ENCODE measurements at regions not wholly inside any gene's neighbourhood (a gene's known extent, or its start where the extent isn't known, plus 50 kb on each side); places are given as distances from the start of the nearest gene placed in this dataset.

DNA sequence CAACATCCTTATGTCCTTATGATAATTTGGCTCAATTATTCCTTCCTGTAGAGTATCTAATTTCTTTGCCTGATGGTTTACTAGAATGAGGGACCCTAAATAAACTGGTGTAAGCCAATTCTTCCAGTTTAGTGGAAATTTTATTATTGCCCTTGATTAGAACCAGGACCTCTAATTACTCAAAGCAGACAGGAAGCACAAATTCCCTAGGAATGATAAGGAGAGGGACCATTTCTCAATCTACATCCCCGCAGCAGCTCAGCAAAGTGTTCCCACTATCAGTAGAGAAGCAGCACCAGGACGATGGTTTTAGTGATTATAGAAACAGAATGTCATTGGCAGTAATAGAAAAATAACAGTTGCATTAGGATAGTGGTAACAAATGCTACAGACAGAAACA is 97.1 kb downstream of the PLPPR4 start:
- no peak for TF ChIP-seq FOXJ3 (CRISPR knock-in tag; IDR thresholded peaks at IDR 0.05; ENCODE audit: borderline replicate concordance)
- TF ChIP-seq, protein P1, sequence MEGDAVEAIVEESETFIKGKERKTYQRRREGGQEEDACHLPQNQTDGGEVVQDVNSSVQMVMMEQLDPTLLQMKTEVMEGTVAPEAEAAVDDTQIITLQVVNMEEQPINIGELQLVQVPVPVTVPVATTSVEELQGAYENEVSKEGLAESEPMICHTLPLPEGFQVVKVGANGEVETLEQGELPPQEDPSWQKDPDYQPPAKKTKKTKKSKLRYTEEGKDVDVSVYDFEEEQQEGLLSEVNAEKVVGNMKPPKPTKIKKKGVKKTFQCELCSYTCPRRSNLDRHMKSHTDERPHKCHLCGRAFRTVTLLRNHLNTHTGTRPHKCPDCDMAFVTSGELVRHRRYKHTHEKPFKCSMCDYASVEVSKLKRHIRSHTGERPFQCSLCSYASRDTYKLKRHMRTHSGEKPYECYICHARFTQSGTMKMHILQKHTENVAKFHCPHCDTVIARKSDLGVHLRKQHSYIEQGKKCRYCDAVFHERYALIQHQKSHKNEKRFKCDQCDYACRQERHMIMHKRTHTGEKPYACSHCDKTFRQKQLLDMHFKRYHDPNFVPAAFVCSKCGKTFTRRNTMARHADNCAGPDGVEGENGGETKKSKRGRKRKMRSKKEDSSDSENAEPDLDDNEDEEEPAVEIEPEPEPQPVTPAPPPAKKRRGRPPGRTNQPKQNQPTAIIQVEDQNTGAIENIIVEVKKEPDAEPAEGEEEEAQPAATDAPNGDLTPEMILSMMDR (IDR thresholded peaks at IDR 0.05), result no peak
- TF ChIP-seq ATF2 (CRISPR knock-in tag; IDR thresholded peaks at IDR 0.05; ENCODE audit: borderline replicate concordance, low read depth), result no peak
- TF ChIP-seq USF2 (CRISPR knock-in tag; IDR thresholded peaks at IDR 0.05), result no peak
- TF ChIP-seq ZBTB21 (CRISPR knock-in tag; IDR thresholded peaks at IDR 0.05; ENCODE audit: borderline replicate concordance), result no peak
- no peak for TF ChIP-seq CBFB (CRISPR knock-in tag; IDR thresholded peaks at IDR 0.05; ENCODE audit: low read depth)
- TF ChIP-seq, protein P2, sequence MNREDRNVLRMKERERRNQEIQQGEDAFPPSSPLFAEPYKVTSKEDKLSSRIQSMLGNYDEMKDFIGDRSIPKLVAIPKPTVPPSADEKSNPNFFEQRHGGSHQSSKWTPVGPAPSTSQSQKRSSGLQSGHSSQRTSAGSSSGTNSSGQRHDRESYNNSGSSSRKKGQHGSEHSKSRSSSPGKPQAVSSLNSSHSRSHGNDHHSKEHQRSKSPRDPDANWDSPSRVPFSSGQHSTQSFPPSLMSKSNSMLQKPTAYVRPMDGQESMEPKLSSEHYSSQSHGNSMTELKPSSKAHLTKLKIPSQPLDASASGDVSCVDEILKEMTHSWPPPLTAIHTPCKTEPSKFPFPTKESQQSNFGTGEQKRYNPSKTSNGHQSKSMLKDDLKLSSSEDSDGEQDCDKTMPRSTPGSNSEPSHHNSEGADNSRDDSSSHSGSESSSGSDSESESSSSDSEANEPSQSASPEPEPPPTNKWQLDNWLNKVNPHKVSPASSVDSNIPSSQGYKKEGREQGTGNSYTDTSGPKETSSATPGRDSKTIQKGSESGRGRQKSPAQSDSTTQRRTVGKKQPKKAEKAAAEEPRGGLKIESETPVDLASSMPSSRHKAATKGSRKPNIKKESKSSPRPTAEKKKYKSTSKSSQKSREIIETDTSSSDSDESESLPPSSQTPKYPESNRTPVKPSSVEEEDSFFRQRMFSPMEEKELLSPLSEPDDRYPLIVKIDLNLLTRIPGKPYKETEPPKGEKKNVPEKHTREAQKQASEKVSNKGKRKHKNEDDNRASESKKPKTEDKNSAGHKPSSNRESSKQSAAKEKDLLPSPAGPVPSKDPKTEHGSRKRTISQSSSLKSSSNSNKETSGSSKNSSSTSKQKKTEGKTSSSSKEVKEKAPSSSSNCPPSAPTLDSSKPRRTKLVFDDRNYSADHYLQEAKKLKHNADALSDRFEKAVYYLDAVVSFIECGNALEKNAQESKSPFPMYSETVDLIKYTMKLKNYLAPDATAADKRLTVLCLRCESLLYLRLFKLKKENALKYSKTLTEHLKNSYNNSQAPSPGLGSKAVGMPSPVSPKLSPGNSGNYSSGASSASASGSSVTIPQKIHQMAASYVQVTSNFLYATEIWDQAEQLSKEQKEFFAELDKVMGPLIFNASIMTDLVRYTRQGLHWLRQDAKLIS (CRISPR knock-in tag; IDR thresholded peaks at IDR 0.05; ENCODE audit: borderline replicate concordance), result no peak
- TF ChIP-seq NFE2L1 (CRISPR knock-in tag; IDR thresholded peaks at IDR 0.05), result no peak
- TF ChIP-seq JUN (CRISPR knock-in tag; IDR thresholded peaks at IDR 0.05), result no peak
- TF ChIP-seq NR2C2 (CRISPR knock-in tag; IDR thresholded peaks at IDR 0.05), result no peak
- no peak for TF ChIP-seq NR3C1 (CRISPR knock-in tag; conservative IDR thresholded peaks at IDR 0.05; ENCODE audit: low read depth)
- TF ChIP-seq, protein P3, sequence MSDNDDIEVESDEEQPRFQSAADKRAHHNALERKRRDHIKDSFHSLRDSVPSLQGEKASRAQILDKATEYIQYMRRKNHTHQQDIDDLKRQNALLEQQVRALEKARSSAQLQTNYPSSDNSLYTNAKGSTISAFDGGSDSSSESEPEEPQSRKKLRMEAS (CRISPR knock-in tag; IDR thresholded peaks at IDR 0.05), result no peak

All from WTC11 (cell line).